Liver (tissue), 8 donors: ENCODE measurements at regions not wholly inside any gene's neighbourhood (a gene's known extent, or its start where the extent isn't known, plus 50 kb on each side); places are given as distances from the start of the nearest gene placed in this dataset.

Source experiments
- DNase-seq: peaks from one replicate; pipeline ENCODE4 v3.0.0-alpha.2; 2017; ENCODE audit warnings: low spot score
- H3K27ac ChIP-seq, 2 donors: one replicate each; pipeline ENCODE4 v1.7.0; 2013; ENCODE audit warnings: inconsistent platforms in 2 of 2, low read length in 2 of 2, control low read depth in 1 of 2, low read depth in 1 of 2, mild to moderate bottlenecking in 1 of 2
- H3K27me3 ChIP-seq, 4 donors: one replicate each; pipeline versions ENCODE4 v1.6.1 to v1.7.0; 2013; ENCODE audit warnings: low read length in 3 of 4, inconsistent platforms in 1 of 4, mild to moderate bottlenecking in 1 of 4, moderate library complexity in 1 of 4; ENCODE audit not compliant: control insufficient read depth in 4 of 4, insufficient read depth in 4 of 4
- H3K36me3 ChIP-seq, 4 donors: one replicate each; pipeline versions ENCODE4 v1.6.1 to v1.7.0; 2013; ENCODE audit warnings: low read length in 3 of 4, mild to moderate bottlenecking in 3 of 4, low read depth in 1 of 4, moderate library complexity in 1 of 4; ENCODE audit not compliant: control insufficient read depth in 4 of 4, insufficient read depth in 3 of 4
- H3K4me1 ChIP-seq, 4 donors: one replicate each; pipeline versions ENCODE4 v1.6.1 to v1.7.0; 2013; ENCODE audit warnings: low read length in 3 of 4, mild to moderate bottlenecking in 3 of 4, moderate library complexity in 1 of 4; ENCODE audit not compliant: control insufficient read depth in 4 of 4, insufficient read depth in 4 of 4
- H3K4me3 ChIP-seq, 3 donors: one replicate each; pipeline versions ENCODE4 v1.6.1 to v1.7.0; 2013; ENCODE audit warnings: low read length in 3 of 3, control low read depth in 1 of 3, low read depth in 1 of 3, mild to moderate bottlenecking in 1 of 3
- H3K9ac ChIP-seq, 2 donors: one replicate each; pipeline ENCODE4 v1.7.0; 2013; ENCODE audit warnings: low read length in 2 of 2, mild to moderate bottlenecking in 2 of 2, moderate library complexity in 2 of 2, control low read depth in 1 of 2, low read depth in 1 of 2
- H3K9me3 ChIP-seq, 4 donors: one replicate each; pipeline versions ENCODE4 v1.6.1 to v1.7.0; 2013; ENCODE audit warnings: low read length in 3 of 4; ENCODE audit not compliant: control insufficient read depth in 4 of 4
- EGR1 ChIP-seq, 2 donors: IDR thresholded peaks; 2 replicates each; pipeline ENCODE4 v1.6.1; 2016 to 2018; ENCODE audit warnings: antibody characterized with exemption in 2 of 2, low read depth in 2 of 2
- FOXA1 ChIP-seq: IDR thresholded peaks from 2 replicates; pipeline ENCODE4 v1.6.1; 2016; ENCODE audit warnings: antibody characterized with exemption
- FOXA2 ChIP-seq: IDR thresholded peaks from 2 replicates; pipeline ENCODE4 v1.6.1; 2016; ENCODE audit warnings: antibody characterized with exemption
- GABPA ChIP-seq, 2 donors: IDR thresholded peaks in 1 of 2; conservative IDR thresholded peaks in 1 of 2; 2 replicates each; pipeline ENCODE4 v1.6.1; 2016; ENCODE audit warnings: antibody characterized with exemption in 2 of 2, mild to moderate bottlenecking in 1 of 2, moderate library complexity in 1 of 2
- HNF4A ChIP-seq, 2 donors: conservative IDR thresholded peaks; 2 replicates each; pipeline ENCODE4 v1.6.1; 2016; ENCODE audit warnings: antibody characterized with exemption in 2 of 2, mild to moderate bottlenecking in 2 of 2
- HNF4G ChIP-seq: IDR thresholded peaks from 2 replicates; pipeline ENCODE4 v1.6.1; 2016; ENCODE audit warnings: antibody characterized with exemption
- JUND ChIP-seq, 2 donors: IDR thresholded peaks; 2 replicates each; pipeline ENCODE4 v1.6.1; 2016; ENCODE audit warnings: antibody characterized with exemption in 2 of 2
- NR2F2 ChIP-seq: IDR thresholded peaks from 2 replicates; pipeline ENCODE4 v1.6.1; 2016; ENCODE audit warnings: antibody characterized with exemption
- RAD21 ChIP-seq, 2 donors: IDR thresholded peaks; 2 replicates each; pipeline ENCODE4 v1.6.1; 2016; ENCODE audit warnings: antibody characterized with exemption in 2 of 2, mild to moderate bottlenecking in 2 of 2
- RXRA ChIP-seq, 2 donors: IDR thresholded peaks; 2 replicates each; pipeline ENCODE4 v1.6.1; 2017 to 2018; ENCODE audit warnings: antibody characterized with exemption in 2 of 2, mild to moderate bottlenecking in 1 of 2
- SP1 ChIP-seq: IDR thresholded peaks from 2 replicates; pipeline ENCODE4 v1.6.1; 2018; ENCODE audit warnings: antibody characterized with exemption, mild to moderate bottlenecking
- TAF1 ChIP-seq: conservative IDR thresholded peaks from 2 replicates; pipeline ENCODE4 v1.6.1; 2016; ENCODE audit warnings: antibody characterized with exemption, mild to moderate bottlenecking
- YY1 ChIP-seq: IDR thresholded peaks from 2 replicates; pipeline ENCODE4 v1.6.1; 2016; ENCODE audit warnings: antibody characterized with exemption, mild to moderate bottlenecking
- WGBS: extraction: QIAGEN DNeasy Blood & Tissue Kit; methylation state at CpG from one replicate; pipeline ENCODE4 v1.1.7; 2013; 5-methylcytosine and 5-hydroxymethylcytosine counted together
- TF ChIP-seq, protein P1 (sequence below): IDR thresholded peaks from 2 replicates; pipeline ENCODE4 v1.6.1; 2016; ENCODE audit warnings: antibody characterized with exemption
- TF ChIP-seq, protein P2 (sequence below): fragments of 150-350 bp; IDR thresholded peaks from 2 replicates; pipeline ENCODE4 v1.5.1; 2017; ENCODE audit warnings: improper control_type of control experiment, low read depth, low read length; ENCODE audit not compliant: missing input control
- TF ChIP-seq, protein P3 (sequence below): IDR thresholded peaks from 2 replicates; pipeline ENCODE4 v1.6.1; 2016; ENCODE audit warnings: antibody characterized with exemption, mild to moderate bottlenecking
- TF ChIP-seq, protein P4 (sequence below): IDR thresholded peaks from 2 replicates; pipeline ENCODE4 v1.6.1; 2016; ENCODE audit warnings: antibody characterized with exemption
- donor health status: healthy.
- donor health status: healthy.
- donor health status: healthy.
- donor health status: healthy.
- donor health status: healthy.

DNA sequence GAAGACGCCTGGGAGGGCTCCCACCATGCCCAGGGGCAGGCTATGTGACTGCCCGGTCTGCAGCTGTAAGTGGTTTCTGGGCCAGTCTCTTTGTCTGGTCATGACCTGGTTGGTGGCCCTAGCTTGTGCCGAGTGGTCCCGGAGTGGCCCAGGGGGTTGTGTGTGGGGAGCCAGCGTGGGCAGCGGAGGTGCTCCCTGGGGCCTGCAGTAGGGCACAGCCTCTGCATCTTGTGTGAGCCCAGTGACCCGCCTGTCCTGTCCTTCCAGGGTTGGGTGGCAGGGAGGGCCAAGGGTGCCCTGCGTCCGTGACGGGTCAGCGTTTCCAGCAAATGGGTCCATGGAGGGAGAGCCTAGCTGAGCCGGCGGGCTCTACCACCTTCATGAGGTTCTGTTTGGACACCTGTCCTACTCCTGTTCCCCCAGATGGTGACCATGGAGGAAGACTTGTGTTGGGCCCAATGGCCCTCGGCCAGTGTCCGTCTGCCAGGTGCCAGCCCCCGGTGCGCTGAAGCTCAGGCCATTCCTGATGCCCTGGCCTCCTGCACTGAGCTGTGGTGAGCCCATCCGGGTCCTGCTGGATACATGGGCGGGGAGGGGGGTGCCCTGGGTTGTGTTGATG lies 215.4 kb downstream of the SNRPN start:
- 85% methylated on average over 19 of the region's 19 CpGs for WGBS
- TF ChIP-seq JUND (IDR thresholded peaks at IDR 0.05) (no peak), RXRA (IDR thresholded peaks at IDR 0.05) (no peak), YY1 (no peak), RAD21 (IDR thresholded peaks at IDR 0.05) (no peak), NR2F2 (no peak), FOXA1 (no peak)
- TF ChIP-seq, protein P1, sequence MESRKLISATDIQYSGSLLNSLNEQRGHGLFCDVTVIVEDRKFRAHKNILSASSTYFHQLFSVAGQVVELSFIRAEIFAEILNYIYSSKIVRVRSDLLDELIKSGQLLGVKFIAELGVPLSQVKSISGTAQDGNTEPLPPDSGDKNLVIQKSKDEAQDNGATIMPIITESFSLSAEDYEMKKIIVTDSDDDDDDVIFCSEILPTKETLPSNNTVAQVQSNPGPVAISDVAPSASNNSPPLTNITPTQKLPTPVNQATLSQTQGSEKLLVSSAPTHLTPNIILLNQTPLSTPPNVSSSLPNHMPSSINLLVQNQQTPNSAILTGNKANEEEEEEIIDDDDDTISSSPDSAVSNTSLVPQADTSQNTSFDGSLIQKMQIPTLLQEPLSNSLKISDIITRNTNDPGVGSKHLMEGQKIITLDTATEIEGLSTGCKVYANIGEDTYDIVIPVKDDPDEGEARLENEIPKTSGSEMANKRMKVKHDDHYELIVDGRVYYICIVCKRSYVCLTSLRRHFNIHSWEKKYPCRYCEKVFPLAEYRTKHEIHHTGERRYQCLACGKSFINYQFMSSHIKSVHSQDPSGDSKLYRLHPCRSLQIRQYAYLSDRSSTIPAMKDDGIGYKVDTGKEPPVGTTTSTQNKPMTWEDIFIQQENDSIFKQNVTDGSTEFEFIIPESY, result no peak
- TF ChIP-seq, protein P2, sequence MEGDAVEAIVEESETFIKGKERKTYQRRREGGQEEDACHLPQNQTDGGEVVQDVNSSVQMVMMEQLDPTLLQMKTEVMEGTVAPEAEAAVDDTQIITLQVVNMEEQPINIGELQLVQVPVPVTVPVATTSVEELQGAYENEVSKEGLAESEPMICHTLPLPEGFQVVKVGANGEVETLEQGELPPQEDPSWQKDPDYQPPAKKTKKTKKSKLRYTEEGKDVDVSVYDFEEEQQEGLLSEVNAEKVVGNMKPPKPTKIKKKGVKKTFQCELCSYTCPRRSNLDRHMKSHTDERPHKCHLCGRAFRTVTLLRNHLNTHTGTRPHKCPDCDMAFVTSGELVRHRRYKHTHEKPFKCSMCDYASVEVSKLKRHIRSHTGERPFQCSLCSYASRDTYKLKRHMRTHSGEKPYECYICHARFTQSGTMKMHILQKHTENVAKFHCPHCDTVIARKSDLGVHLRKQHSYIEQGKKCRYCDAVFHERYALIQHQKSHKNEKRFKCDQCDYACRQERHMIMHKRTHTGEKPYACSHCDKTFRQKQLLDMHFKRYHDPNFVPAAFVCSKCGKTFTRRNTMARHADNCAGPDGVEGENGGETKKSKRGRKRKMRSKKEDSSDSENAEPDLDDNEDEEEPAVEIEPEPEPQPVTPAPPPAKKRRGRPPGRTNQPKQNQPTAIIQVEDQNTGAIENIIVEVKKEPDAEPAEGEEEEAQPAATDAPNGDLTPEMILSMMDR, result no peak
- peak; percentile 25 for DNase-seq
- H3K4me1 ChIP-seq, result no peaks in the 10 kb centered on the region
- no peaks in the 10 kb centered on the region for H3K36me3 ChIP-seq
- no peaks in the 10 kb centered on the region for H3K27me3 ChIP-seq
- H3K9ac ChIP-seq, result no peak overlapping the region
- peaks cover 13 to 21% (median 17%) of the 10 kb centered on the region in 4 donors for H3K9me3 ChIP-seq
- no peak overlapping the region for H3K27ac ChIP-seq
- H3K4me3 ChIP-seq, result peak overlapping the region in 1 of 3 donors; percentile 20

DNA sequence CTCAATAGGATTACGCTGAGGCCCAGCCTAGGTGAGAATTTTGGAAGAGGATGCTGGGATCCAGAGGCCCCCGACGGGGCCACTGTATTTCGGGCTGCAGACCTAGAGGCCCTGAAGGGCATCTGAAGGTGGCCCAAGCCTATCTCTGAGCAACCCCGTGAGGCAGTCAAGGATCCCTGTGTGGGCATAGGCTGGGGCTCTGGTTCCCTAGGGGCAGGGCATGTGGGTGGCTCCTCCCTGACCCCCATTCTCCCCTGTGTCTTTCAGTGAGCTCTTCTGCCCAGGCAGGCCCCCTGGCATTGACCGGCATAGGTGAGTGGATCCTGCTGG lies 216.0 kb downstream of the SNRPN start:
- no peaks in the 10 kb centered on the region for H3K4me1 ChIP-seq
- TF ChIP-seq, protein P1, result no peak
- TF ChIP-seq JUND (IDR thresholded peaks at IDR 0.05) (no peak), HNF4G (no peak), HNF4A (conservative IDR thresholded peaks at IDR 0.05) (no peak), TAF1 (no peak), SP1 (no peak), GABPA (IDR thresholded peaks at IDR 0.05 in 1 of 2, conservative IDR thresholded peaks at IDR 0.05 in 1 of 2) (no peak), YY1 (no peak), FOXA1 (no peak), FOXA2 (no peak), EGR1 (IDR thresholded peaks at IDR 0.05; ENCODE audit: low read depth in 2 of 2) (no peak), RXRA (IDR thresholded peaks at IDR 0.05) (no peak), RAD21 (IDR thresholded peaks at IDR 0.05) (no peak), NR2F2 (no peak)
- TF ChIP-seq, protein P3, sequence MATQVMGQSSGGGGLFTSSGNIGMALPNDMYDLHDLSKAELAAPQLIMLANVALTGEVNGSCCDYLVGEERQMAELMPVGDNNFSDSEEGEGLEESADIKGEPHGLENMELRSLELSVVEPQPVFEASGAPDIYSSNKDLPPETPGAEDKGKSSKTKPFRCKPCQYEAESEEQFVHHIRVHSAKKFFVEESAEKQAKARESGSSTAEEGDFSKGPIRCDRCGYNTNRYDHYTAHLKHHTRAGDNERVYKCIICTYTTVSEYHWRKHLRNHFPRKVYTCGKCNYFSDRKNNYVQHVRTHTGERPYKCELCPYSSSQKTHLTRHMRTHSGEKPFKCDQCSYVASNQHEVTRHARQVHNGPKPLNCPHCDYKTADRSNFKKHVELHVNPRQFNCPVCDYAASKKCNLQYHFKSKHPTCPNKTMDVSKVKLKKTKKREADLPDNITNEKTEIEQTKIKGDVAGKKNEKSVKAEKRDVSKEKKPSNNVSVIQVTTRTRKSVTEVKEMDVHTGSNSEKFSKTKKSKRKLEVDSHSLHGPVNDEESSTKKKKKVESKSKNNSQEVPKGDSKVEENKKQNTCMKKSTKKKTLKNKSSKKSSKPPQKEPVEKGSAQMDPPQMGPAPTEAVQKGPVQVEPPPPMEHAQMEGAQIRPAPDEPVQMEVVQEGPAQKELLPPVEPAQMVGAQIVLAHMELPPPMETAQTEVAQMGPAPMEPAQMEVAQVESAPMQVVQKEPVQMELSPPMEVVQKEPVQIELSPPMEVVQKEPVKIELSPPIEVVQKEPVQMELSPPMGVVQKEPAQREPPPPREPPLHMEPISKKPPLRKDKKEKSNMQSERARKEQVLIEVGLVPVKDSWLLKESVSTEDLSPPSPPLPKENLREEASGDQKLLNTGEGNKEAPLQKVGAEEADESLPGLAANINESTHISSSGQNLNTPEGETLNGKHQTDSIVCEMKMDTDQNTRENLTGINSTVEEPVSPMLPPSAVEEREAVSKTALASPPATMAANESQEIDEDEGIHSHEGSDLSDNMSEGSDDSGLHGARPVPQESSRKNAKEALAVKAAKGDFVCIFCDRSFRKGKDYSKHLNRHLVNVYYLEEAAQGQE, result no peak
- TF ChIP-seq, protein P4, sequence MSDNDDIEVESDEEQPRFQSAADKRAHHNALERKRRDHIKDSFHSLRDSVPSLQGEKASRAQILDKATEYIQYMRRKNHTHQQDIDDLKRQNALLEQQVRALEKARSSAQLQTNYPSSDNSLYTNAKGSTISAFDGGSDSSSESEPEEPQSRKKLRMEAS, result no peak
- TF ChIP-seq, protein P2, result no peak
- H3K27ac ChIP-seq, result no peak overlapping the region
- no peaks in the 10 kb centered on the region for H3K36me3 ChIP-seq
- no peak overlapping the region for H3K9ac ChIP-seq
- H3K27me3 ChIP-seq, result no peaks in the 10 kb centered on the region
- peaks cover 13 to 25% (median 17%) of the 10 kb centered on the region in 4 donors for H3K9me3 ChIP-seq
- no peak for DNase-seq
- H3K4me3 ChIP-seq, result no peak overlapping the region
- WGBS, result 94% methylated on average over 6 of the region's 6 CpGs
